Peyer's patch (tissue), 4 donors: ENCODE measurements at regions not wholly inside any gene's neighbourhood (a gene's known extent, or its start where the extent isn't known, plus 50 kb on each side); places are given as distances from the start of the nearest gene placed in this dataset.

Experiments
- POLR2A ChIP-seq, 2 donors: fragments of 450-650 bp; IDR thresholded peaks; one replicate each; pipeline ENCODE4 v1.5.1; 2017; ENCODE audit warnings: antibody characterized with exemption in 2 of 2, mild to moderate bottlenecking in 2 of 2, moderate library complexity in 2 of 2
- TF ChIP-seq, protein P1 (sequence below), 6 experiments: fragments of 450-650 bp in 4 of 6; fragments of 200-600 bp in 2 of 6; sonication (generic) in 1 of 6; IDR thresholded peaks; one replicate each; pipeline ENCODE4 v1.5.1; 2017 to 2019; ENCODE audit warnings: antibody characterized with exemption in 6 of 6, mild to moderate bottlenecking in 3 of 6, moderate library complexity in 1 of 6

- TF ChIP-seq, protein P1, sequence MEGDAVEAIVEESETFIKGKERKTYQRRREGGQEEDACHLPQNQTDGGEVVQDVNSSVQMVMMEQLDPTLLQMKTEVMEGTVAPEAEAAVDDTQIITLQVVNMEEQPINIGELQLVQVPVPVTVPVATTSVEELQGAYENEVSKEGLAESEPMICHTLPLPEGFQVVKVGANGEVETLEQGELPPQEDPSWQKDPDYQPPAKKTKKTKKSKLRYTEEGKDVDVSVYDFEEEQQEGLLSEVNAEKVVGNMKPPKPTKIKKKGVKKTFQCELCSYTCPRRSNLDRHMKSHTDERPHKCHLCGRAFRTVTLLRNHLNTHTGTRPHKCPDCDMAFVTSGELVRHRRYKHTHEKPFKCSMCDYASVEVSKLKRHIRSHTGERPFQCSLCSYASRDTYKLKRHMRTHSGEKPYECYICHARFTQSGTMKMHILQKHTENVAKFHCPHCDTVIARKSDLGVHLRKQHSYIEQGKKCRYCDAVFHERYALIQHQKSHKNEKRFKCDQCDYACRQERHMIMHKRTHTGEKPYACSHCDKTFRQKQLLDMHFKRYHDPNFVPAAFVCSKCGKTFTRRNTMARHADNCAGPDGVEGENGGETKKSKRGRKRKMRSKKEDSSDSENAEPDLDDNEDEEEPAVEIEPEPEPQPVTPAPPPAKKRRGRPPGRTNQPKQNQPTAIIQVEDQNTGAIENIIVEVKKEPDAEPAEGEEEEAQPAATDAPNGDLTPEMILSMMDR (IDR thresholded peaks at IDR 0.05), result no peak
- TF ChIP-seq POLR2A (IDR thresholded peaks at IDR 0.05), result no peak
These were observed 391.2 kb downstream of the CDH26 start for GRCh38 chr20:60349418-60349817.
